ENCODE measurements at regions not wholly inside any gene's neighbourhood (a gene's known extent, or its start where the extent isn't known, plus 50 kb on each side); places are given as distances from the start of the nearest gene placed in this dataset.

GRCh38 chr2:67295851-67296250 is 101.3 kb upstream of the ETAA1 start:
- H3K4me3 ChIP-seq (ENCODE audit: low read length), result no peak overlapping the region
- no peak for TF ChIP-seq CTCF (conservative IDR thresholded peaks at IDR 0.05; ENCODE audit: low read length)
- no peak for DNase-seq (ENCODE audit: low read depth)

GRCh38 chr2:67304300-67304890 is 92.7 kb upstream of the ETAA1 start:
- no peak for DNase-seq (ENCODE audit: low read depth)
- TF ChIP-seq CTCF (conservative IDR thresholded peaks at IDR 0.05; ENCODE audit: low read length), result no peak
- no peak overlapping the region for H3K4me3 ChIP-seq (ENCODE audit: low read length)

- no peak overlapping the region for H3K4me3 ChIP-seq (ENCODE audit: low read length)
- DNase-seq (ENCODE audit: low read depth), result peak; percentile 49
- no peak for TF ChIP-seq CTCF (conservative IDR thresholded peaks at IDR 0.05; ENCODE audit: low read length)
Measured at GRCh38 chr2:67309281-67309680, 87.9 kb upstream of the ETAA1 start.

GRCh38 chr2:67311536-67311935 is 85.6 kb upstream of the ETAA1 start:
- H3K4me3 ChIP-seq (ENCODE audit: low read length), result no peak overlapping the region
- no peak for TF ChIP-seq CTCF (conservative IDR thresholded peaks at IDR 0.05; ENCODE audit: low read length)
- DNase-seq (ENCODE audit: low read depth), result peak; percentile 70

GRCh38 chr2:67312871-67313270 is 84.3 kb upstream of the ETAA1 start:
- no peak overlapping the region for H3K4me3 ChIP-seq (ENCODE audit: low read length)
- DNase-seq (ENCODE audit: low read depth), result no peak
- no peak for TF ChIP-seq CTCF (conservative IDR thresholded peaks at IDR 0.05; ENCODE audit: low read length)

- no peak overlapping the region for H3K4me3 ChIP-seq (ENCODE audit: low read length)
- no peak for TF ChIP-seq CTCF (conservative IDR thresholded peaks at IDR 0.05; ENCODE audit: low read length)
- no peak for DNase-seq (ENCODE audit: low read depth)
Measured at GRCh38 chr2:67313536-67313935, 83.6 kb upstream of the ETAA1 start.

- H3K4me3 ChIP-seq (ENCODE audit: low read length), result no peak overlapping the region
- TF ChIP-seq CTCF (conservative IDR thresholded peaks at IDR 0.05; ENCODE audit: low read length), result no peak
- DNase-seq (ENCODE audit: low read depth), result no peak
Measured at GRCh38 chr2:67318031-67318430, 79.1 kb upstream of the ETAA1 start.

Data from AG10803 (cell line).